Amniotic stem cell (primary cell): ENCODE measurements at regions not wholly inside any gene's neighbourhood (a gene's known extent, or its start where the extent isn't known, plus 50 kb on each side); places are given as distances from the start of the nearest gene placed in this dataset.
"Not testable (repeated sequence)": the region's sequence is repeated elsewhere in the genome, so short reads cannot be mapped to it uniquely, and the experiment has no call there.

Experiments used
- DNase-seq: peaks from one replicate; lab custom pipeline; 2025; lab: John Stamatoyannopoulos, UW

DNA sequence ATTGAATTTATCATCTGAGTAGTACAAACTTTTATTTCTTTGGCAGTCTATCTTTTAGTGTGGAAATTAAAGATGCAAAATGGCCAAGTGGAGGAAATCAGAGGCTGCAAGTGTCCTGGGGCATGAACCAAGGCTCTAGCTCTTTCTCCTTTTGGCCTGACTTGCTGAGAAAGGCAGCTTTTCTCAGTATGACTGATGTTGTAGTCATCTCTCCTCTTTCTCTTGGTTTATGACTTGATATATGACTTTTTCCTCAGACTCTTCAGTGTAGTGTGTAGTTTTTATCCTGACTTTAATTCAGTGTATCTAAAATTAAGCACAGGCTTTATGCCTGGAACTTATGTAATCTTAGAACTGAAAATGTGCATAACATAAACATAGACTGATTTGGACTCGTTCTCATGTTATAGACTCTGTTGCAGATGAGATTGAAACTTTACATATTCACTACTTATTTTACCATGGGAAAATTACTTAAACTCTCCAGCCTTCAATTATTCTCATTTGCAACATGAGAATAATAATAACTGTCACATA, 65.7 kb downstream of the SLITRK5 start:
- no peak for DNase-seq

- DNase-seq = no peak
Measured at GRCh38 chr13:87754097-87754496, 82.9 kb downstream of the SLITRK5 start.

DNA sequence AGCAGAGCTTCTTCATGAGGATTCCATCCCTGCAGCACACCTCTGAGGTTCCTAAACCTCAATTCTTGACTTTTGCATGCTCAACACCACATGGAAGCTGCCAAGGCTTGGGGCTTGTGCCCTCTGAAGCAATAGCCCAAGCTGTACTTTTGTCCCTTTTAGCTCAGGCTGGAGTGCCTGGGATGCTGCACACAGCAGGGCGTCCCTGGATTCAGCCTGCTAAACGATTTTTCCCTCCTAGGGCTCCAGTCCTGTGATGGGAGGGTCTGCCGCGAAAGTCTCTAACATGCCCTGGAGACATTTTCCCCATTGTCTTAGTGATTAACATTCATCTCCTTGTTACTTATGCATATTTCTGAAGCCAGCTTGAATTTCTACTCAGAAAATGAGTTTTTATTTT, 98.3 kb downstream of the SLITRK5 start:
- no peak for DNase-seq

DNA sequence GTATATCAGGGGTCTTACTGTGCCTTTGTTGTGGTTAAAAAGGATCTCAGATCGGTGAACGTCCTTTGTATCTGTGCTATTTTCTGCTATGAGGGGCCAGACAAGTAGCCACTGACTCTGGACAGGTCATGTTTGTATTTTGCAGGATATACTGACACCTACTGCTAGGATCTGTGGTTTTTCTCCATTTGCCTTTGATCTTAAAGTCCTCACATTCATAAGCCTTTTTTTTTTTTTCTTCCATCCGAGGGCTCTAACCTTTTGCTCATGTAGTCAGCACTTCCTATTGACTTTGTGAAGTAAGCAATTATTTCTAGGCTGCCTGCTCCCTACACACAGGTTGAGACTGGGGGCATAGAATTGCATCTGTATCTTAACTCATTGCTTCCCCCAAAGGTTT, 106.2 kb downstream of the SLITRK5 start:
- DNase-seq = no peak

GRCh38 chr13:87778128-87778527, 107.0 kb downstream of the SLITRK5 start:
- no peak for DNase-seq

DNA sequence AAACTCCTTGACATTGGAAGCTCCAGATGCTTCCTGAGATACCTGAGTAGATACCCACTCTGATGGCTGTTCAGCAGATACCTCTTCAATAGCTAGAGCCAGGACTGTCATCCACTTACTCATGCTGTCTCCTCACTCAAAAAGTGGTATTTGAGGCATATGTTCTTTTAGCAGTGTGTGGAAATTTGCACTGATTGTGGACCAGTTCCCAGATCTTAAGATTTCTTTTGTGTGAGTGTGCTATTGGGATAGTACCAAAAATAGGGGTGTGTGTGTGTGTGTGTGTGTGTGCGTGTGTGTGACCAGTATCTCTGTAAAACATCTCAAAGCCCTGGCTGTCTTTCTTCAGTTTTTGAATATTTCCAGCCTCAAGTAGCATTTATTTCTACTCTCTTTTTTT, 108.3 kb downstream of the SLITRK5 start:
- no peak for DNase-seq

- no peak for DNase-seq
Measured at GRCh38 chr13:87783366-87783765, 112.2 kb downstream of the SLITRK5 start.

GRCh38 chr13:87788363-87788762, 117.2 kb downstream of the SLITRK5 start:
- DNase-seq = no peak

GRCh38 chr13:87792878-87793277, 121.7 kb downstream of the SLITRK5 start:
- DNase-seq = no peak

DNA sequence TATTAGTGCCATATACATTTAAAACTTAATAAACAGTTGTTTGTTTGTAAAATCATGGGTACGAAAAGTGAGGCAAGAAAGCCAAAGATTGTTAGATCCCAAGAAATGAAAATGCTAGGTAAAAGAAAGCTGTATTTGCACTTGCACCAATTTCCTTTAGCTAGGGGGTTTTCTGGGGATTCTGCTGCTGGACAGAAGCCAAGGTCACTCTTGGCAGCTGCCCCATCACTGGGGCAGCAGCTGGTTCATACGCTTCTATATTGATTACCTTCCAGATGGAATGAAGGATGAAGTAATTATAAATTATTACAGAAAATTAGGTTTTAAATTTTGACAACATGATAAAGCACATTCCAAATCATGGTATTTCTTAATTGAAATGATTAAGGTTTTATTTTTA, 127.4 kb downstream of the SLITRK5 start:
- DNase-seq = no peak

- no peak for DNase-seq
Measured at GRCh38 chr13:87810391-87810801, 139.2 kb downstream of the SLITRK5 start.

DNA sequence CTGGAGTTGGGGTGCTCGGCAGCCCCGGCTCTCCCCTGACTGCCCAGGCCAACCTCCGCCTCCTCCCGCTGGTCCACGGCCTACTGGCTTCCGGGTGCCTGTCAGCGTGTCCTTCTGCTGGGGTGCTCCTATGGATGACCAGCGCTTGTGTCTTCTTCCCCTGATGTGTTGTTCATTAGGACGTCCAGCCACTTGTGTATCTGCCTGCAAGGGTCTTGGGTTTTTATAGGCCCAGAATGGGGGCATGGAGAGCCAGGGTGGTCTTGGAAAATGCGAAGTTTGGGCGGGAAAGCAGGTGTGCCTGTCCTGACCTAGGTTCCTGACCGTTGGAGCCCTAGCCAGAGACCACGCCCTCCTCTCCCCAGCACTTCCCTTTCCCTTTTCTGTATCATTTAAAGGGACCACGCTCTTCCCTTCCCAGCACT, 139.8 kb downstream of the SLITRK5 start:
- DNase-seq = no peak

DNA sequence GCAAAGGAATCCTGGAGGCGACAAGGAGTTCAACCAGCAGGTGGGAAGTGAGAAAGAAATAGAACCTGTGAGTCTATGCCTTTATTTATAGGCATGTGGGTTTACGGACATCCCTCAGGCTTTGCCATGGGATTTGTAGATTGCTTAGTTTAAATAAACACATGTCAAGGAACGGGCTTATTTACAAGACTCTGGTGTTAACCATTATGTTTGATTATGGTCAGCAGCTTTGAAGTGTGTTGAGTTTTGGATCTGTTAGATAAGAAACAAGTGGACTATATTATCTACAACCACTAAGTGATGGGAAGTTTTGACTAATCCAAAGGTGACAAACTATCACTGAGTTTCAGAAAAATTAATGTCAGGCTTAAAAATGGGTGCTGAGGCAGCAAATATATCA, 143.2 kb downstream of the SLITRK5 start:
- no peak for DNase-seq

- DNase-seq = no peak
Measured at GRCh38 chr13:87820241-87820640, 149.1 kb downstream of the SLITRK5 start.

GRCh38 chr13:87821512-87821911, 150.3 kb downstream of the SLITRK5 start:
- DNase-seq = no peak

DNA sequence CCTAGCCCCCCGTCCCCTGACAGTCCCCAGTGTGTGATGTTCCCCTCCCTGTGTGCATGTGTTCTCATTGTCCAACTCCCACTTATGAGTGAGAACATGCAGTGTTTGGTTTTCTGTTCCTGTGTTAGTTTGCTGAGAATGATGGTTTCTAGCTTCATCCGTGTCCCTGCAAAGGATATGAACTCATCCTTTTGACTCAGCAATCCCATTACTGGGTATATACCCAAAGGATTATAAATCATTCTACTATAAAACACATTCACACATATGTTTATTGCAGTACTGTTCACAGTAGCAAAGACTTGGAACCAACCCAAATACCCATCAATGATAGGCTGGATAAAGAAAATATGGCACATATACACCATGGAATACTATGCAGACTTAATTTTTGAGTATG, 155.1 kb downstream of the SLITRK5 start:
- DNase-seq = not testable (repeated sequence)

DNA sequence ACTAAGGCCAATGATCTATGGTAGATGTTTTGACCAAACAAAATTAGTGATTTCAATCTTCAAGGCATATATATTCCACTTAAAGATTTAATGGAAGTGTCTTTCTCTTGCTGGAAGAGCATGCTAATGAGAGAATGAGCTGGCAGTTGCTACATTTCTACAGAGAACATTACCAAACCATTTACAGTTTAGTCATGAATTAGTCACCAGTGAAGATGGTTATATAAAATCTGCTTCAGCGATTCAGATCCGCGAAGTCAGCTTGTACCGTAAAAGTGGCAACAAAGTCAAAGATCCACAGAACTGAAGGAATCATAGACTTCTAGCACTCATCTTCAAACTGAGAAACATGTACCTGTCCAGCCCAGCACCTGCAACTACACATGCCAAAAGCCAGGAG, 156.3 kb downstream of the SLITRK5 start:
- DNase-seq = no peak

- DNase-seq = no peak
Measured at GRCh38 chr13:87837522-87837921, 166.4 kb downstream of the SLITRK5 start.

DNA sequence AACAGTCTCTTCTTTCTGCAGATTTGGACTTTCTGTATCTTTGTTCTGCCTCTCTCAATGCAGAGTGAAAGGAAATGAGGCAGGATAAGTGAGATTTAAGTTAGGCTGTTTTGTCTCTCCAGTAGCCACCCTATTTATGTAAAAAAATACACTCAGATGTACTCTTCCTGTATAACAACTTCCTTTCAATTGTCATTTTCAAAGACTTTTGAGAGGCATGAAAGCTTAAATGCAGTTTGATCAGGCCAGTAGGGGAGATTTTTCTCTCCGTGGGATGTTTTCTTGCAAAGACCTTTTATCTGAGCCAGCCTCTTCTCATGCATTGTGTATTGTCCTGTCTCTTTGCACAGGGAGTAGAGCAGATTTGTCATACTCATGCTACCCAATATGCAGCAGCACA, 166.8 kb downstream of the SLITRK5 start:
- no peak for DNase-seq

DNA sequence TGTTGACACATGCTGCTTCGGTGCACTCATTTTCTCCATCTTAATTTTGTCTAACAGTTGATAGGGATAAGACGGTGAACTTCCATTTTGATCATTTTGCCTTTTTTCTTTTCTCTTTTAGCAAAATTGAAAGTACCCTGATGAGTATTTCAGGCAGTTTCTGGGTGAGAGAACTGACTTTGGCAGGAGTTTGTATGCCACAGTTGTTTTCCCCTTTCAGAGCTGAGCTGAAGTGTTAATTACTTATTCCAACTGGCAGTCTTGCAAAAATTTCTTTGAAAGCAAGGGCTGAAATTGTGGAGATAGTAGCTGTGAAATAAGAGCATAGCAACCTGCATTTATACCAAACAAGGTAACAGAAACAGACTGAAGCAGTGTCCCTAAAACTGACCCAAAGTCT, 180.2 kb downstream of the SLITRK5 start:
- DNase-seq = no peak

DNA sequence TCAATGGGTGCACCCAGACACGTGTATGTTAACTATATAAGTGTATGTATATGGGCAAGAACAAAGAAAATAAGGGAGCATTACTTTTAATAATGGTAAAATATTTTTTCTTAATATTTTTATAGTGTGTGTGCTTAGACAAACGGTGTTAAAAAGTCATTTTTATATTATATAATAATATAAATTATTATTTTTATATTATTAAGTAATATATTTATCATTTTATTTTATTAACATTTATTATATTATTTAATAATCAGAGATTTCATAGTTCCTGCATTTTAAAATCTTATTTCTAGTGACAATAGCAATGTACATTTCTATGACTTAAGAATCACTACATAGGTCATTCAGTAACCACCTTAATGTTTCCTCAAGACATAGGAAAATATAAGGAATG, 184.4 kb downstream of the SLITRK5 start:
- no peak for DNase-seq

- no peak for DNase-seq
Measured at GRCh38 chr13:87859261-87859660, 188.1 kb downstream of the SLITRK5 start.

DNA sequence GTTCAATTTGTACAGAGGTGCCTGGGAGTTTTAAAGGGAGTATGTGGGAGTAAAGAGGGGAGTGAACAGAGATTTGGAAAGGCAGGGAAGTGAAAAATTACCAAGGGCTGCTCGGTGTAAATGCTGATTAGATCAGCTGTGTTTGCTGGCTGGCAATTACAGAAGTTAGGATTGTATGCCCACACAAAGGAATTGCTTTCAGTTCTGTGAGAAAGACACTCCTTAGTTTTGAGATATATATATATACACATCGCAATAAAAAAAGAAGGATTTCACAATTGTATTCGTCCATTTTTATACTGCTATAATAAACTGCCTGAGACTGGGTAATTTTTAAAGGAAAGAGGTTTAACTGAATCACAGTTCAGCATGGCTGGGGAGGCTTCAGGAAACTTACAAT, 196.3 kb downstream of the SLITRK5 start:
- no peak for DNase-seq

DNA sequence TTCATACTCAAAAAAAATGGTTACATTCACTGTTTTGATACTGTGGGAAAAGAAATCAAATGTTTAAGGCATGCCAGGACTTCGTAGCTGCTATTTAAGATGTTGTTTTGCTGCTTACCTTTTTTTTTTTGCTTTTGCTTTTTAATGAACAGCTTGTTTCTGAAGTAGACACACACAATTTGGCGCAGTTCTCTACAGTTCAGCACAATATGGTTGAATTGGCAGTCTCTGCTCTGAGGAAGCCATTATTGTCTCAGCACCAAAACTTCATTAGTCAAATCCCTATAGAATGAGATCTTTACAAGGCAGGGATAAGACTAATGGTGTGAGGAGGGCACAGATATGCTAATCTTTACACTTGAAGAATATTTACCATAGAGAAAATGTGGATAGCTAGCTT, 197.6 kb downstream of the SLITRK5 start:
- DNase-seq = no peak

DNA sequence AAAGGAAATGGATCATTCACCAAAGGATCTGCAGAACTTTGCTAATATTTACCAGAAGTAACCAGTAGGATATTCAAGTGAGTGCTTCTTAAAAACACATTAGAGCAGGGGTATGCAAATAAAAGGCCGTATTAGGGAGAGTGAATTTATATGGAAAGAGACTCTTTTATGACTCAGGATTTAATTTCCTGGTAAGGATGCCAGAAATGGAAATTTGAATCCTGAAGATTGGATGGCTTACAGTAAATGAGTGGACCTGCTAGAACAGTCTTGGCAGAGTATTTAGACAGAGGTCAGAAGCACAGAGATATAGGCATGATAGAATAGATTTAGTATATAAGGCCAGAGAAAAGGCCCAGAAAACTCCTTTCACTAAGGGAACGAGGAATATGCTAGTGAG, 201.6 kb downstream of the SLITRK5 start:
- no peak for DNase-seq
